ENCODE measurements at regions not wholly inside any gene's neighbourhood (a gene's known extent, or its start where the extent isn't known, plus 50 kb on each side); places are given as distances from the start of the nearest gene placed in this dataset.

DNA sequence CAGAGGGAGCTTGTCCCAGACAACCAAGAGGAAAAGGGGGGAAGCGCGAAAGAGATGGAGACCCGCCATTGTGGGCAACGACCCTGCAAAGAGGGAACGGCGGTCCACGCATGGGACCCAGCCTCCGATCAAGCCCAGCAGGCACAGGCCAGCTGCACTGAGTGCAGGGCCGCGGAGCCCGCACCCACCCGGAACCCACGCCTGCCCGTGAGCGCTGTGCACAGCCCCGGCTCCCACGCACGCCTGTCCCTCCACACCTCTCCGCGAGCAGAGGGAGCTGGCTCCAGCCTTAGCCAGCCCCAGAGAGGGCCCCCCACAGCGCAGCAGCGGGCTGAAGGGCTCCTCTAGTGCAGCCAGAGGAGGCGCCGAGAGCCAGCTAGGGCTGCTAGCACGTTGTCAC lies 416.5 kb downstream of the DMRTA1 start:
- Mint-ChIP-seq H3K4me3 (ENCODE audit: unreplicated experiment) (no peak overlapping the region), H3K4me1 (ENCODE audit: unreplicated experiment) (no peaks in the 10 kb centered on the region), H3K36me3 (ENCODE audit: unreplicated experiment) (no peaks in the 10 kb centered on the region), H3K27ac (ENCODE audit: unreplicated experiment) (no peak overlapping the region), H3K9me3 (ENCODE audit: unreplicated experiment) (no peaks in the 10 kb centered on the region), H3K27me3 (ENCODE audit: unreplicated experiment) (peaks cover 2% of the 10 kb centered on the region)
- DNase-seq (ENCODE audit: extremely low spot score, unreplicated experiment): peak; percentile 82
- TF ChIP-seq, protein P1, sequence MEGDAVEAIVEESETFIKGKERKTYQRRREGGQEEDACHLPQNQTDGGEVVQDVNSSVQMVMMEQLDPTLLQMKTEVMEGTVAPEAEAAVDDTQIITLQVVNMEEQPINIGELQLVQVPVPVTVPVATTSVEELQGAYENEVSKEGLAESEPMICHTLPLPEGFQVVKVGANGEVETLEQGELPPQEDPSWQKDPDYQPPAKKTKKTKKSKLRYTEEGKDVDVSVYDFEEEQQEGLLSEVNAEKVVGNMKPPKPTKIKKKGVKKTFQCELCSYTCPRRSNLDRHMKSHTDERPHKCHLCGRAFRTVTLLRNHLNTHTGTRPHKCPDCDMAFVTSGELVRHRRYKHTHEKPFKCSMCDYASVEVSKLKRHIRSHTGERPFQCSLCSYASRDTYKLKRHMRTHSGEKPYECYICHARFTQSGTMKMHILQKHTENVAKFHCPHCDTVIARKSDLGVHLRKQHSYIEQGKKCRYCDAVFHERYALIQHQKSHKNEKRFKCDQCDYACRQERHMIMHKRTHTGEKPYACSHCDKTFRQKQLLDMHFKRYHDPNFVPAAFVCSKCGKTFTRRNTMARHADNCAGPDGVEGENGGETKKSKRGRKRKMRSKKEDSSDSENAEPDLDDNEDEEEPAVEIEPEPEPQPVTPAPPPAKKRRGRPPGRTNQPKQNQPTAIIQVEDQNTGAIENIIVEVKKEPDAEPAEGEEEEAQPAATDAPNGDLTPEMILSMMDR (IDR thresholded peaks at IDR 0.05): no peak

DNA sequence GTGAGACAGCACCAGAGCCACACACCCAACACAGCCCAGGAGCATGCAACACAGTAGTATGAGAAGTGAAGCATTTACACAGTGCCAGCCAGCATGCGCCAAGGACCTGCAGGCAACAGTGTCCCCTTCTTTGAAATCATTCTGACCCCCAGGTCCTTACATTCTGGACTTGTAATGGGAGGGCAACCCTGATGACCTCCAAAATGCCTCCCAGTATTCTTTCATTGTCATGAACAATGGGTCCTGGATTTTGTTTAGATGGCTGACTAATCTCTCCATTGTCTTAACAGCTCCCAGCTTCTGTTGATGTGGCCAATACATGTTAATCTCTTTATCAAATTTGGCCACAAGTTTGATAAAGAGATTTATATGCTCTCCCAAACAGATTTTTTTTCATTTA lies 417.1 kb downstream of the DMRTA1 start:
- no peak overlapping the region for H3K27ac Mint-ChIP-seq (ENCODE audit: unreplicated experiment)
- H3K9me3 Mint-ChIP-seq (ENCODE audit: unreplicated experiment): no peaks in the 10 kb centered on the region
- H3K4me3 Mint-ChIP-seq (ENCODE audit: unreplicated experiment): no peak overlapping the region
- TF ChIP-seq, protein P1 (IDR thresholded peaks at IDR 0.05): no peak
- peaks cover 4% of the 10 kb centered on the region for H3K27me3 Mint-ChIP-seq (ENCODE audit: unreplicated experiment)
- H3K4me1 Mint-ChIP-seq (ENCODE audit: unreplicated experiment): no peaks in the 10 kb centered on the region
- no peaks in the 10 kb centered on the region for H3K36me3 Mint-ChIP-seq (ENCODE audit: unreplicated experiment)
- no peak for DNase-seq (ENCODE audit: extremely low spot score, unreplicated experiment)

DNA sequence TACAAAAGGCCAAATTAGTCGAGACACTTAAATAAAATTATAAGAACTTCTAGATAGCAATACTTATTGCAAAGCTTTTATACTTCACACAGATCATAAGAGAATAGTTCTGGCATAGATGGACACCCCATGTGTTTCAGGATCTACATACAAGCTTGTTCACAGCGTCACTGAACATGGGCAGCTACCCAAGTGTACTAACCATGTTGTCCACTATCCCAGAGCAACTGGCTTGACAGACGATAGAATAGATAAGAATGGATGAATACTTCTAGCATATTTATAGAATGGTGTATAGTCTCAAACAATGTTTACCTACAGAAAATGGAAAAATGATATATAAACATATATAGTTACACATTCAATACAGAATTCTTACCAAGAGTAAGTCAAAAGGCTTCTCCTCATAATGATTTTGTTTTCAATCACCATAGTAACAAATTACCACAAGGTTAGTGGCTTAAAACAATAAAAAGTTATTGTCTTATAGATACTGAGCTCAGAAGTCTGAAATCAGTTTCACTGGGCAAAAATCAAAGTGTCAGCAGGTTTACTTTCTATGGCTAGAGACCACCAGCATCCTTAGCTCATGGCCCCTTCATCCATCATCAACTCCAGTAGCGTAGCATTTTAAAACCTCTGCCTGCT lies 446.7 kb downstream of the DMRTA1 start:
- Mint-ChIP-seq H3K4me1 (ENCODE audit: unreplicated experiment) (no peaks in the 10 kb centered on the region), H3K9me3 (ENCODE audit: unreplicated experiment) (no peaks in the 10 kb centered on the region), H3K36me3 (ENCODE audit: unreplicated experiment) (no peaks in the 10 kb centered on the region), H3K4me3 (ENCODE audit: unreplicated experiment) (no peak overlapping the region), H3K27ac (ENCODE audit: unreplicated experiment) (no peak overlapping the region), H3K27me3 (ENCODE audit: unreplicated experiment) (no peaks in the 10 kb centered on the region)
- no peak for DNase-seq (ENCODE audit: extremely low spot score, unreplicated experiment)
- TF ChIP-seq, protein P1 (IDR thresholded peaks at IDR 0.05): no peak

DNA sequence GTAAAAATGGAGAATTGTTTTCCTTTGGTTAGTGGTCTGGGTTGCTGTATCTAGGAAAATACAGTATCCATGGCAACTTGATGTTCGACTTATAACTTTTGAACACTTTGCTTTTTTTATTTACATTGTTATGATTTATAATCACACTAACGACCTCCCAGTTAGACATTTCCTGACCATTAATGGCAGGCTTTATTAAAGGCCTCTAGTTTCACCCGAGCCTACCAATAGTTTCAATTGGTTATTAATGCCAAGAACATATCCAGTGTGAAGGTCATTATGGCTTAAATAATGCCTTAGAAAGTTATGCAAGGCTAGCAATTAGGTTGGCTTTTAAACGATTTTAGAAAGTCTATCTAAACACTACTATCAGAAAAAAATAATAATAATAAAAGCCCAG lies 452.0 kb downstream of the DMRTA1 start:
- Mint-ChIP-seq H3K4me3 (ENCODE audit: unreplicated experiment) (no peak overlapping the region), H3K27me3 (ENCODE audit: unreplicated experiment) (no peaks in the 10 kb centered on the region), H3K9me3 (ENCODE audit: unreplicated experiment) (no peaks in the 10 kb centered on the region), H3K27ac (ENCODE audit: unreplicated experiment) (no peak overlapping the region), H3K4me1 (ENCODE audit: unreplicated experiment) (no peaks in the 10 kb centered on the region), H3K36me3 (ENCODE audit: unreplicated experiment) (no peaks in the 10 kb centered on the region)
- DNase-seq (ENCODE audit: extremely low spot score, unreplicated experiment): no peak
- TF ChIP-seq, protein P1 (IDR thresholded peaks at IDR 0.05): no peak

DNA sequence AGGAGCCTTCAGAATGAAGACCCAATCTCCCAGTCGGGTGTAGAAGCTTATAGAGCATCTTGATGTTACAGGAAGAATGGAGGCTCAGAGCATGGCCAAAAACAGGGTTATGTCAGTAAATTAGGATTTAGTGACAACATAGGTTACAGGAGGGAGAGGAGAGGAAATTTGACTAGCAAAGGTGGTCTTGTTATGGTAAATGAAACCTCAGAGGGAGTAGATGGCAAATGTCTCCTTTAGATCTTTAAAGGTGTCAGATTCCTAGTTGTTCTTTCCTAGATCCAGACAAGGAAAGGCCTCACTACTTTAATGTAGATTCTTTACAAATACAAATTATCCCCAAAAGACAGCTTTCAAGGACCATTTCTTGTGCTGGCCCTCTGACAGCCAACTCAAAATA lies 465.0 kb downstream of the DMRTA1 start:
- Mint-ChIP-seq H3K4me1 (ENCODE audit: unreplicated experiment) (no peaks in the 10 kb centered on the region), H3K27ac (ENCODE audit: unreplicated experiment) (no peak overlapping the region), H3K27me3 (ENCODE audit: unreplicated experiment) (no peaks in the 10 kb centered on the region), H3K4me3 (ENCODE audit: unreplicated experiment) (no peak overlapping the region), H3K36me3 (ENCODE audit: unreplicated experiment) (no peaks in the 10 kb centered on the region), H3K9me3 (ENCODE audit: unreplicated experiment) (no peaks in the 10 kb centered on the region)
- TF ChIP-seq, protein P1 (IDR thresholded peaks at IDR 0.05): no peak
- no peak for DNase-seq (ENCODE audit: extremely low spot score, unreplicated experiment)

All from osteocyte (in vitro differentiated cells).